Right atrium auricular region (tissue), 2 donors: ENCODE measurements at regions not wholly inside any gene's neighbourhood (a gene's known extent, or its start where the extent isn't known, plus 50 kb on each side); places are given as distances from the start of the nearest gene placed in this dataset.

Source experiments
- DNase-seq: peaks from one replicate; pipeline ENCODE4 v3.0.0-alpha.2; 2019; ENCODE audit warnings: low spot score
- H3K27ac ChIP-seq, 2 donors: fragments of 200-600 bp; sonication (generic); 1 replicate in 1 of 2; 2 replicates in 1 of 2; pipeline ENCODE4 v1.5.1; 2016 to 2019
- H3K27me3 ChIP-seq, 2 donors: fragments of 200-600 bp; sonication (generic); one replicate each; pipeline versions ENCODE4 v1.5.1 to v1.6.0; 2017 to 2019
- H3K36me3 ChIP-seq: fragments of 200-600 bp; sonication (generic); one replicate; pipeline ENCODE4 v1.5.1; 2016
- H3K4me1 ChIP-seq, 2 donors: fragments of 200-600 bp; sonication (generic); one replicate each; pipeline versions ENCODE4 v1.5.1 to v1.6.0; 2017 to 2019
- H3K4me3 ChIP-seq, 2 donors: fragments of 200-600 bp; sonication (generic); 1 replicate in 1 of 2; 2 replicates in 1 of 2; pipeline ENCODE4 v1.5.1; 2017 to 2019; ENCODE audit warnings: mild to moderate bottlenecking in 1 of 2, moderate library complexity in 1 of 2
- H3K9me3 ChIP-seq, 2 donors: fragments of 200-600 bp; sonication (generic); one replicate each; pipeline ENCODE4 v1.5.1; 2019
- CTCF ChIP-seq, 2 donors: fragments of 200-600 bp; sonication (generic); IDR thresholded peaks; one replicate each; pipeline ENCODE4 v1.5.1; 2019; ENCODE audit warnings: antibody characterized with exemption in 2 of 2

GRCh38 chrX:3455796-3456195 is 109.3 kb upstream of the MXRA5 start:
- DNase-seq: no peak
- Histone ChIP-seq H3K9me3 (peaks cover 0 to 10% of the 10 kb centered on the region in 2 donors), H3K27me3 (no peaks in the 10 kb centered on the region), H3K27ac (no peak overlapping the region), H3K36me3 (no peaks in the 10 kb centered on the region), H3K4me1 (no peaks in the 10 kb centered on the region), H3K4me3 (no peak overlapping the region)
- no peak for TF ChIP-seq CTCF (IDR thresholded peaks at IDR 0.05)

GRCh38 chrX:3451571-3451970 is 105.1 kb upstream of the MXRA5 start:
- H3K27me3 ChIP-seq: no peaks in the 10 kb centered on the region
- DNase-seq: no peak
- H3K9me3 ChIP-seq: peaks cover 0 to 10% of the 10 kb centered on the region in 2 donors
- H3K4me3 ChIP-seq: no peak overlapping the region
- H3K27ac ChIP-seq: no peak overlapping the region
- TF ChIP-seq CTCF (IDR thresholded peaks at IDR 0.05): no peak
- no peaks in the 10 kb centered on the region for H3K36me3 ChIP-seq
- H3K4me1 ChIP-seq: no peaks in the 10 kb centered on the region

- Histone ChIP-seq H3K27ac (no peak overlapping the region), H3K27me3 (no peaks in the 10 kb centered on the region), H3K4me1 (no peaks in the 10 kb centered on the region), H3K4me3 (no peak overlapping the region), H3K36me3 (no peaks in the 10 kb centered on the region), H3K9me3 (peaks cover 0 to 10% of the 10 kb centered on the region in 2 donors)
- no peak for DNase-seq
- no peak for TF ChIP-seq CTCF (IDR thresholded peaks at IDR 0.05)
These were observed 104.6 kb upstream of the MXRA5 start for GRCh38 chrX:3450881-3451570.

- no peak for DNase-seq
- Histone ChIP-seq H3K36me3 (no peaks in the 10 kb centered on the region), H3K9me3 (peaks cover 0 to 5% of the 10 kb centered on the region in 2 donors), H3K27ac (no peak overlapping the region), H3K4me1 (no peaks in the 10 kb centered on the region), H3K4me3 (no peak overlapping the region), H3K27me3 (no peaks in the 10 kb centered on the region)
- TF ChIP-seq CTCF (IDR thresholded peaks at IDR 0.05): no peak
These were observed 102.8 kb upstream of the MXRA5 start for GRCh38 chrX:3449287-3449686.

- no peaks in the 10 kb centered on the region for H3K27me3 ChIP-seq
- DNase-seq: no peak
- no peak overlapping the region for H3K4me3 ChIP-seq
- H3K4me1 ChIP-seq: no peaks in the 10 kb centered on the region
- H3K27ac ChIP-seq: no peak overlapping the region
- no peaks in the 10 kb centered on the region for H3K36me3 ChIP-seq
- H3K9me3 ChIP-seq: no peaks in the 10 kb centered on the region
- TF ChIP-seq CTCF (IDR thresholded peaks at IDR 0.05): no peak
These were observed 102.1 kb upstream of the MXRA5 start for GRCh38 chrX:3448563-3448962.
